NCI-H187 (cell line): ENCODE measurements at regions not wholly inside any gene's neighbourhood (a gene's known extent, or its start where the extent isn't known, plus 50 kb on each side); places are given as distances from the start of the nearest gene placed in this dataset.

Source experiments
- DNase-seq, 2 experiments: peaks; one replicate each; lab custom pipeline; 2025; lab: John Stamatoyannopoulos, UW

GRCh38 chr17:71917715-71918114, 203.1 kb upstream of the SOX9 start:
- DNase-seq: no peak

GRCh38 chr17:71919186-71919585, 201.6 kb upstream of the SOX9 start:
- DNase-seq: no peak

DNA sequence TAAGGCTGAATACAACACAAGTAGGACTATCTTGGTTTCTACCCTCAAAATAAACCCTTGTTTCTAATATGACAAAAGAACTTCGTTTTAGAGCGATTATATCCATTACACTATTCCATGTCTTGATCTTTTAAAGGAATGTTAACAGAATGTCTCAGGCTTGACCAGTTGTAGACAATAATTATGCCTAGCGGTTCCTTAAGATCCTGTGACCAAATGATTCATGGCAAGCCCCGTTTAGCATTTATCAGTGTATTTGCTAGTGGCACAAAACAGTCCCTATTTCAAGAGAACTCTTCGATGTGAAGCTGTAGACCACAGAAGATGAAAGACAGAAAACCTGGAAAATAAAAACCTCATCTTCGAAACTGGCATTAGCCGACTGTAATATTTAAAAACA, 200.9 kb upstream of the SOX9 start:
- DNase-seq: no peak

GRCh38 chr17:71921796-71922195, 199.0 kb upstream of the SOX9 start:
- DNase-seq: no peak

DNA sequence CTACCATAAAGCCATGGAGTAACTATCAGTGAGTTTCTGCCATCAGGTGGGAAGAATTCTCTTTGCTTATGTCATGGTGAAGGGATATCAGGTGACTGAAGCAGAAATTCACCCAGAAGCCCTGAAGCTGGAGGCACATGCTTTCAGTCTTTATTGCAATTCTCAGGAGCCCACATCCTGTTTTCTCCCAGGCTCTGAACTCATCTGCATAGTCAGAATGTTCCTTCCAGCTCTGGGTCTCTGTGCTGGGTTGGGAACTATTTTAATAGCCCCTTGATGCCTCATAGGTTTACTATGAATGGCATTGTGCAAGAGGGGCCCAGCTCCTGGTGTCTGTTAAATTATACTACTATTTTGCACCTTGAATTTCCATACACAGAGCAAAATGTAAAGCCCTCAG, 198.4 kb upstream of the SOX9 start:
- DNase-seq: no peak

DNA sequence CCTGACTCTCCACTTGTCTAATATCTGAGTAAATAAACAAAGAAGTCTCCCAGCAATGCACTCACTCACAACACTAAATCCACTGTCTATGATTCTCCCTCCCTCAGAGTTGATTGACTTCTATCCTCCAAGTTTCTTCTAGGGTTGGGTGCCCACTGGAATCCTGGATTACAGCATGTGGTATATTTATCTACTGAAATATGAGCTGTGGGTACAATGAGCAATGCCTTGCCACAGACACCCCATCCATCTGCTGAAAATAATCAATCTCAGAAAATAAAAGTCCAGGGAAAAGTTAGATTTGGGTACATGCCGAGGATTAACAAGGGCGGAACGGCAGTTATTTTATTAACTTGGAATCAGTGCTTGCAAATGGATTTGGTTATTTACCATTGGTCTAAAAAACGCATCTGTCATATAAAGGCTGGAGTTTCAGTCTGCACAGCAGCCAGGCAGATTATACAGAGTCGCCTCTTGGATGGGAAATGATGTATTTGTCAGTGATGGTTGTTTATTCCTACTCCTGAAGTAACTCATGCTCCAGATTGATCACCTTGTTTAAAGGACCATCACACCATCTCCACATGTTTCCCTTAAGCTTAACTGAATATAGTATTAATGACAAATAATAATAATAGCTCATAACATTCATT, 193.9 kb upstream of the SOX9 start:
- no peak for DNase-seq

DNA sequence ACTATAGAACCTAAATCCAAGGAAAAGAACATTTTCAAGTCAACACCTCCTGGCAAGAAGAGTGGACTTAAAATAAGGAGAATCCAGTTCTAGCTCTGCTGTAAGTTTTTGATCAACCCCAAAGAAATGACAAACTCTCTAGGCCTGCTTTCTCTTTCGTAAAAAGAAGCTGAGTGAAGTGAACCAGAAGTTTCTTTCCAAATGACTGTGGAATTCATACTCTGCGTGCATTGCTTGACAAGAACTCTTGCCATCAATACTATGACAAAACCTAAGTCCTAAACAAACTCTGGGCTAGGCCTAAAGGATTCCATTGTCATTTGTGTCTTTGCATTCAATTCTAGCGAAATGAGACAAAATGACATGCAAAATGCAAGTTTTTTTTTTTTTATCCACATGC, 187.5 kb upstream of the SOX9 start:
- DNase-seq: no peak

- no peak for DNase-seq
Observed at GRCh38 chr17:71934520-71934919, 186.3 kb upstream of the SOX9 start.

- DNase-seq: no peak
Observed at GRCh38 chr17:71935341-71935740, 185.5 kb upstream of the SOX9 start.

DNA sequence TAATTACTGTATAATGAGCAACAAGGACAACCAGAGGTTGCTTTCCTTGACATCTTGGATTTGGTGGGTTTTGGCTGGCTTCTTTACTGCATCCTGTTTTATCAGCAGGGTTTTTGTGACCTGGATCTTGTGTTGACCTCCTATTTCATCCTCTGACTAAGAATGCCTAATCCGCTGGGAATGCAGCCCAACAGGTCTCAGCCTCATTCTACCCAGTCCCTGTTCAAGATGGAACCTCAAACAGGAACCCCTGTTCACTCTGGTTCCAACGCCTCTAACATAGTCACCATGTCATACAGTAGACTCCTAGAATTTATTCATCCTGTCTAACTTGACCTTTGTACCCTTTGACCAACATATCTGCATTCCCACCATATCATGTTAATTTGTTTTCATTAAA, 183.8 kb upstream of the SOX9 start:
- no peak for DNase-seq

GRCh38 chr17:71937914-71938313, 182.9 kb upstream of the SOX9 start:
- no peak for DNase-seq

DNA sequence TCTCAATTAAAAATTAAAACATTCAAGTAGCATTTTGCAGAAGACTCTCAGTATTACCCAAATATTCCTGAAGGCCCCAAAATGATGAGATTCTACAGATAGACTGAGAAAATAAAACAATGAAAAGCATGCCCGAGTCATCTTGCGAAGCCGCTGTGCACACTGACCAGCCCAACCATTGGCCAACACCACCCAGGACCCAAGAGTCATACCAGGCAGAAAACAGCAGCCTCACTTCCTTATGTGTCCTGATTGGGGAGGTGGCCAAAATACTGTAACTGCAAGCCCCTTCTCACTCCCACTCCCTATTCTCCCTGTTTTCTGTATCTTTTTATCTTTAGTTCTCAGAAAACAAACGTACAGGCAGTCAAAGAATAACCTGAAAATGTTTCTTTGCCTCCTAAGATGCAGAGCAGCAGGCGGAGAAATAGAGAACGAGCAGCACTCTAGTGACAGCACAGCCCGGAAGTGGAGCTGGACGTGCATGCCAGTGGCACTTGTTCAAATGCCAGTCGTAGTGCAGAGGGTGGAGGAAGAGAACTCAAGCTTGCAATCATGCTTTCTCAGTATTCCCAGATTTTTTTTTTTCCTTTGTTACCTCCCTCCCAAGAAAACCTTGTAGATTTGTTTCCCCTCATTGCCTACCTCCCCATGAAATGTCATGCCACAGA, 182.3 kb upstream of the SOX9 start:
- no peak for DNase-seq

DNA sequence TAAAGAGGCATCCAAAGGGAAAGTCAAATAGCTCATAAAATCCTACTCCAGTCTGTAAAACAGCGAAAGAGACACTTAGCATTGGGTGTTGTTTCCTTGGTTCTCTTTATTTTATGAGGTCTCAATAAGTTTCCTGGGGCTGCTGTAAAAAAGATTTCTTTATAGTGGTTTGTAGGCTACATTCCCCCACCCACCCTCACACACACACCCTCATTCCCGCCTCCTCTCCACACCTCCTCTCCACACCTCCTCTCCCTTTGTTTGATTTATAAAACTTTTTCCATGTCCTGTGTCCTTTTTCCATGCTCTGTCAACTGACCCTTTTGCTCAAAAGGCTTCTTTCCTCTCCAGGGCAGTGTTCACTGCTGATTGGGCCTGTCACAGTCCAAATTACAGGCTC, 178.9 kb upstream of the SOX9 start:
- DNase-seq: no peak

DNA sequence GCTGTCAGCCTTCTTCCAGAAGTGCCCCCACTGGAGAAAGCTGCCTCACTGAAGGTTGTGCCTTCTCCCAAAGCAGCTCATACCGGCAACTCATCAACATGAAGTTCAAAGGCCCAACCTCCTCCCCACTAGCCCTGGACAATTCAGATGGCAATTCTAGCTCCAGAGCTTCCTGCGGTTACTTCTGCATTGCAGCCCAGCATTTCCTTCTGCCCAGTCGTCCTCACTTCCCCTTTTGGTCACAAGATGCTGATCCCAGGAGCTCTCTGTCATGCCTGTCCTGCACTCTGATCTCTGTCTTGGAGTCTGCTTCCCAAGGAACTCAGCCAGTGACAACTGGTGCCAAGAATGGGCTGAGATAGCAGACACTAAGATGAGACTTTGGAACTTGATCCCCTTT, 178.2 kb upstream of the SOX9 start:
- DNase-seq: no peak

- DNase-seq: no peak
Observed at GRCh38 chr17:71948703-71949422, 172.0 kb upstream of the SOX9 start.

DNA sequence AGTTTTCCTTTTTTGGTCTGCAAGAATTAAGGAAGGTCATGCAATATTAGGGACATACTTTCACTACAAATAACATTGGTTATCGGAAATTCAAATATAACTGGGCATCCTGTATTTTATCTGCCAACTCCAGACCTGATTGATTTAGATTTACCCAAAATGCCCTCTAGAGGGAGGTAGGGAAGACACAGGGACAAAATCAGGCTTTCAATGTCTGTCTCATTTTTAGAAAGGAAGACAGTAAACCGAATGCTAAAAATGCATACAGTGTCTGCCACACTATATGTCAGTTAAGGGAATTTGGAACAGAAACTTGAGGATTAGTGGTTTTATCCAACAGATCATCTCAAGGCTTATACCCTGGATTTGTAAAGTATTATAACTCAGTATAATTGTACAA, 161.7 kb upstream of the SOX9 start:
- DNase-seq: no peak

- no peak for DNase-seq
Observed at GRCh38 chr17:71963351-71963750, 157.5 kb upstream of the SOX9 start.

GRCh38 chr17:71963791-71964190, 157.0 kb upstream of the SOX9 start:
- no peak for DNase-seq

GRCh38 chr17:71964559-71964958, 156.3 kb upstream of the SOX9 start:
- no peak for DNase-seq

DNA sequence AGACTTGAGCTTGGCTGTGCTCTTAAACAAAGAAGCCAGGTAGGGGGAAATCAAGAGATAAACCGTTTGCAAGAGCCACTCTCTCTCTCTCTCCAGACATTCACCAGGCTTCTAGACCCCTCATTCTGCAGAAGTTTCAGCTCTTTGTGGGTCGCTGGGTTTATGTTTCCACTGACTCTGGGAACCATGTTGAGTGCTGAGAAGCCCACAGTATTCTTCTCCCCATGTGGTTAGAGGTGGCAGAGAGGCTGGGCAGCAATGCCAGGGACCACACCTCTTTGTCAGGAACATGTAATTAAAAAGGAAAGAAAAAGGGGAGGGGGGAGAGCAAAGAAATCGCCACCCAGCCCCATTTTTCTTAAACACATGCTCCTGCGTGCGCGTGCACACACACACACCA, 154.8 kb upstream of the SOX9 start:
- no peak for DNase-seq

DNA sequence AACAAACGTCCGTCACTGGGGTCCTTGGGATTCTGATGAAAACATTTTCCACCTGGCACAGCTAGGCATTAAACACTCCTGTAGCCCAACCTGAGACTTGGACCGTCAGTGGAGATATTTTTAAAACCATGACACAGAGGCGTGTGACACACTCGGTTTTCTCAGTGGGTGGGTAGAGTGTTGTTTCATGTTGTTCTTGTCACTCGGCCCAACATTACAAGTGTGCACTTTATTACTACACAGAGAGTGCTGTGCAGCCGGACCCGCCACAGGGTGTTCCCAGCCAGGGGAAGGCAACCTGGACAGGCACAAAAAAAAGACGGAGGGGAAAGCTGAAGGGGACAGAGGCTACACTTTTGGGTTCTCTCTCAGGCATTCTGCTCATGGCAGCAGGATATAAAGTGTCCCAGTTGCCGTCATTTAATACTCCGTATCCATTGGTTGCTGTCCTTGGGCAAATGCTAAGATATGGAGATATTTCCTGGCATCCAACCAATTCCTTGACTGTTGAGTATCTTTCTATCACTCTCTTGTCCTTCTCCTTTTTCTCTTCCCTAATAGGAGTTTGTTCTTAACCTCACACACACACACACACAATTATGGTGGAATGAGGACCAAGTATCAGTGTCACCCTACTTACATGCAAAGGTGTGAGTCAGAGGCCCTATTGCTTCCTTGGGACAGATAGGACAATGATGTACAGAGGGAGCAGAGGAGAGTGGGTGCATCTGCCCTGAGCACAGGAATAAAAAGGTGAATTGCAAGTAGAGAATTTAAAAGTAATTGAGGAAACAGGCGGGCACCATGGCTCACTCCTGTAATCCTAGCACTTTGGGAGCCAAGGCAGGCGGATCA, 154.1 kb upstream of the SOX9 start:
- no peak for DNase-seq

- no peak for DNase-seq
Observed at GRCh38 chr17:71969500-71969899, 151.3 kb upstream of the SOX9 start.

DNA sequence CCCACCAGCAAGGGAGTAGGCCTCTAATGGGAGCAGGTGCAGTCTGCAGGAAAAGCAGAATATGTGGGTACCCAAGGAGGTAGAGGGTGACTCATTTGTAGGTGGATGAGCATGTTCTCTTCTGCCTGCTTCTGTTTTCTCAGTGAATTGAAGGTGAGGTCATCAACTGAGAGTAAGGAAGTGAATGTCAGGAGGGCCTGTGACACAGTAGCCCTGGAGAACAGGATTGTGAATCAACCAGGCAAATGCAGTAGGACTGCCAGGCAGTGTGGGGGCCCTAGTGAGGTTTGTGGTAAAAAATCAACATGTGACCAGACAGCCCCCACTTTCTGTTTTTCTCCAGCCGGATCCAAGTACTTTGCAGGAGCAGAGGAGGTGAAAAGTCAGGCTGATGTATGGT, 150.5 kb upstream of the SOX9 start:
- no peak for DNase-seq
